Peyer's patch (tissue), 4 donors: ENCODE measurements at regions not wholly inside any gene's neighbourhood (a gene's known extent, or its start where the extent isn't known, plus 50 kb on each side); places are given as distances from the start of the nearest gene placed in this dataset.
"Not testable (repeated sequence)": the region's sequence is repeated elsewhere in the genome, so short reads cannot be mapped to it uniquely, and the experiment has no call there.

ENCODE experiments used
- CTCF ChIP-seq, 6 experiments: fragments of 450-650 bp in 4 of 6; fragments of 200-600 bp in 2 of 6; sonication (generic) in 1 of 6; IDR thresholded peaks; one replicate each; pipeline ENCODE4 v1.5.1; 2017 to 2019; ENCODE audit warnings: antibody characterized with exemption in 6 of 6, mild to moderate bottlenecking in 3 of 6, moderate library complexity in 1 of 6
- POLR2A ChIP-seq, 2 donors: fragments of 450-650 bp; IDR thresholded peaks; one replicate each; pipeline ENCODE4 v1.5.1; 2017; ENCODE audit warnings: antibody characterized with exemption in 2 of 2, mild to moderate bottlenecking in 2 of 2, moderate library complexity in 2 of 2

- not testable (repeated sequence) for TF ChIP-seq CTCF, POLR2A (IDR thresholded peaks at IDR 0.05)
These were observed 2722.9 kb upstream of the TPTE start for GRCh38 chr21:7798446-7798845.
